ENCODE measurements at regions not wholly inside any gene's neighbourhood (a gene's known extent, or its start where the extent isn't known, plus 50 kb on each side); places are given as distances from the start of the nearest gene placed in this dataset.
"Not testable (repeated sequence)": the region's sequence is repeated elsewhere in the genome, so short reads cannot be mapped to it uniquely, and the experiment has no call there.

DNA sequence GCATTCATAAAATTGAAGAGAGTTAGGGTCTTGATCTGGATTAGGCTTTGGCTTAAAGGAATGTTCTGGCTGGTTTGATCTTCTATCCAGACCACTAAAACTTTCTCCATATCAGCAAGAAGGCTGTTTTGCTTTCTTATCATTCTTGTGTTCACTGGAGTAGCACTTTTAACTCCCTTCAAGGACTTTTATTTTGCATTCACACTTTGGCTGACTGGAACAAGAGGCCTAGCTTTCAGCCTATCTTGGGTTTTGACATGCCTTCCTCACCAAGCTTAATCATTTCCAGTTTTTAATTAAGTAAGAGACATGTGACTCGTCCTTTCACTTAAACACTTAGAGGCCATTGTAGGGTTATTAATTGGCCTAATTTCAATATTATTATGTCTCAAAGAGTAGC, 190.3 kb downstream of the RAB11FIP2 start:
- H3F3A ChIP-seq (replicated peaks; ENCODE audit: insufficient read depth); H2AFZ ChIP-seq (ENCODE audit: low read depth); H3K4me1 ChIP-seq (ENCODE audit: control insufficient read depth in 1 of 2, insufficient read depth in 2 of 2, low read depth in 1 of 2, low read length in 1 of 2); H3K9me3 ChIP-seq; H3K79me2 ChIP-seq (ENCODE audit: insufficient read depth); CTCF ChIA-PET; H3K9ac ChIP-seq; H3K4me3 ChIP-seq (ENCODE audit: low read depth in 2 of 2, low read length in 1 of 2); H4K20me1 ChIP-seq (ENCODE audit: insufficient read depth); POLR2A ChIA-PET; H3K36me3 ChIP-seq (replicated peaks in 1 of 2; ENCODE audit: control insufficient read depth in 1 of 2, insufficient read depth in 2 of 2, low read length in 1 of 2); DNase-seq; H3K9me2 ChIP-seq; H3K4me2 ChIP-seq; H3K27me3 ChIP-seq (ENCODE audit: insufficient read depth); H3K27ac ChIP-seq (ENCODE audit: low read depth in 2 of 2, low read length in 1 of 2): not testable (repeated sequence)
- 6% methylated on average over 1 of the region's 1 CpG for WGBS (ENCODE audit: low lambda C conversion rate)

DNA sequence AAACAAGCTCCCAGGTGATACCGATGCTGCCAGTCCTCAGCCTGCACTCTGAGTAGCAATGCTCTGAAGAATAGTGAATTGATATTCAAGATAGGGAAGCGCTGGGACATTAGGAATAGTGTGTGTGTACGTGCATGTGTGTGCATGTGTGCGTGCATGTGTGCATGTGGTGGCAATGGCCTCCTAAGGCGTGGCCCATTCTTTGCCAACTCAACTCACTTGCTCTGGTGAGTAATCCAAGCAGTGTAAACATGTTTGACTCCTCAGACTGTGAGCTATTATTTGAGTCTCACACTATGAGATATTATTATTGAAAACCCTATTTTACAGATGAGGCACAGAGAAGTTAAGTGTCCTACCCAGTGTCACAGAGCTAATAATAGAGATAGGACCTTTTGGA, 186.6 kb downstream of the RAB11FIP2 start:
- Histone ChIP-seq H3K36me3 (replicated peaks in 1 of 2; ENCODE audit: control insufficient read depth in 1 of 2, insufficient read depth in 2 of 2, low read length in 1 of 2) (no peaks in the 10 kb centered on the region), H2AFZ (ENCODE audit: low read depth) (no peak overlapping the region), H3K4me3 (ENCODE audit: low read depth in 2 of 2, low read length in 1 of 2) (no peak overlapping the region), H3K9me2 (no peaks in the 10 kb centered on the region), H3K4me1 (ENCODE audit: control insufficient read depth in 1 of 2, insufficient read depth in 2 of 2, low read depth in 1 of 2, low read length in 1 of 2) (no peaks in the 10 kb centered on the region), H3K27me3 (ENCODE audit: insufficient read depth) (no peaks in the 10 kb centered on the region), H3K27ac (ENCODE audit: low read depth in 2 of 2, low read length in 1 of 2) (no peak overlapping the region), H3K9me3 (no peaks in the 10 kb centered on the region), H3K9ac (no peak overlapping the region), H3K4me2 (no peak overlapping the region), H3F3A (replicated peaks; ENCODE audit: insufficient read depth) (no peaks in the 10 kb centered on the region), H4K20me1 (ENCODE audit: insufficient read depth) (no peaks in the 10 kb centered on the region), H3K79me2 (ENCODE audit: insufficient read depth) (no peaks in the 10 kb centered on the region)
- ChIA-PET CTCF (interaction anchor here (0.6 to 2.0 kb wide), 10 partner anchors 11 to 383 kb away, joined by 3 to 14 read pairs (median 3); no protein-coding TSS in a partner anchor), POLR2A (no interaction called here)
- no peak for DNase-seq
- TF ChIP-seq RCOR1 (IDR thresholded peaks at IDR 0.05; ENCODE audit: low read length) (no peak), RXRA (IDR thresholded peaks at IDR 0.05; ENCODE audit: borderline replicate concordance, low read depth) (no peak), NRF1 (IDR thresholded peaks at IDR 0.05; ENCODE audit: low read depth, low read length) (no peak), MEF2A (IDR thresholded peaks at IDR 0.05; ENCODE audit: borderline replicate concordance, low read depth) (no peak), EP300 (IDR thresholded peaks at IDR 0.05; ENCODE audit: borderline replicate concordance in 1 of 2, low read depth in 1 of 2, low read length in 1 of 2) (no peak), JUND (IDR thresholded peaks at IDR 0.05) (no peak), SMC3 (IDR thresholded peaks at IDR 0.05; ENCODE audit: low read depth, low read length) (no peak), SIN3A (IDR thresholded peaks at IDR 0.05; ENCODE audit: borderline replicate concordance, low read depth, low read length) (no peak), MXI1 (IDR thresholded peaks at IDR 0.05; ENCODE audit: low read depth, low read length) (no peak), NFIC (IDR thresholded peaks at IDR 0.05; ENCODE audit: borderline replicate concordance) (no peak), GABPA (IDR thresholded peaks at IDR 0.05; ENCODE audit: low read depth) (no peak), YY1 (IDR thresholded peaks at IDR 0.05; ENCODE audit: low read depth) (no peak), TAF1 (IDR thresholded peaks at IDR 0.05; ENCODE audit: borderline replicate concordance, low read depth, low read length) (no peak), POLR2AphosphoS5 (IDR thresholded peaks at IDR 0.05; ENCODE audit: low read depth, low read length) (no peak), GATA2 (CRISPR knock-in tag; IDR thresholded peaks at IDR 0.05) (no peak)
- TF ChIP-seq, protein P1, sequence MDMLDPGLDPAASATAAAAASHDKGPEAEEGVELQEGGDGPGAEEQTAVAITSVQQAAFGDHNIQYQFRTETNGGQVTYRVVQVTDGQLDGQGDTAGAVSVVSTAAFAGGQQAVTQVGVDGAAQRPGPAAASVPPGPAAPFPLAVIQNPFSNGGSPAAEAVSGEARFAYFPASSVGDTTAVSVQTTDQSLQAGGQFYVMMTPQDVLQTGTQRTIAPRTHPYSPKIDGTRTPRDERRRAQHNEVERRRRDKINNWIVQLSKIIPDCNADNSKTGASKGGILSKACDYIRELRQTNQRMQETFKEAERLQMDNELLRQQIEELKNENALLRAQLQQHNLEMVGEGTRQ (IDR thresholded peaks at IDR 0.05; ENCODE audit: borderline replicate concordance, low read depth, low read length): no peak
- TF ChIP-seq, protein P2, sequence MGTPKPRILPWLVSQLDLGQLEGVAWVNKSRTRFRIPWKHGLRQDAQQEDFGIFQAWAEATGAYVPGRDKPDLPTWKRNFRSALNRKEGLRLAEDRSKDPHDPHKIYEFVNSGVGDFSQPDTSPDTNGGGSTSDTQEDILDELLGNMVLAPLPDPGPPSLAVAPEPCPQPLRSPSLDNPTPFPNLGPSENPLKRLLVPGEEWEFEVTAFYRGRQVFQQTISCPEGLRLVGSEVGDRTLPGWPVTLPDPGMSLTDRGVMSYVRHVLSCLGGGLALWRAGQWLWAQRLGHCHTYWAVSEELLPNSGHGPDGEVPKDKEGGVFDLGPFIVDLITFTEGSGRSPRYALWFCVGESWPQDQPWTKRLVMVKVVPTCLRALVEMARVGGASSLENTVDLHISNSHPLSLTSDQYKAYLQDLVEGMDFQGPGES (IDR thresholded peaks at IDR 0.05; ENCODE audit: low read depth, low read length): no peak
- TF ChIP-seq, protein P3, sequence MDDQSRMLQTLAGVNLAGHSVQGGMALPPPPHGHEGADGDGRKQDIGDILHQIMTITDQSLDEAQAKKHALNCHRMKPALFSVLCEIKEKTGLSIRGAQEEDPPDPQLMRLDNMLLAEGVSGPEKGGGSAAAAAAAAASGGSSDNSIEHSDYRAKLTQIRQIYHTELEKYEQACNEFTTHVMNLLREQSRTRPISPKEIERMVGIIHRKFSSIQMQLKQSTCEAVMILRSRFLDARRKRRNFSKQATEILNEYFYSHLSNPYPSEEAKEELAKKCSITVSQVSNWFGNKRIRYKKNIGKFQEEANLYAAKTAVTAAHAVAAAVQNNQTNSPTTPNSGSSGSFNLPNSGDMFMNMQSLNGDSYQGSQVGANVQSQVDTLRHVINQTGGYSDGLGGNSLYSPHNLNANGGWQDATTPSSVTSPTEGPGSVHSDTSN (IDR thresholded peaks at IDR 0.05): no peak
- whole genome bisulfite sequencing (ENCODE audit: low lambda C conversion rate): 46% methylated on average over 5 of the region's 5 CpGs

Data from SK-N-SH (cell line).